Activated T-cell treated with anti-CD3 and anti-CD28 coated beads, Interleukin-2, amount 50 U/mL, for 72 hours (primary cell): ENCODE measurements at regions not wholly inside any gene's neighbourhood (a gene's known extent, or its start where the extent isn't known, plus 50 kb on each side); places are given as distances from the start of the nearest gene placed in this dataset.
"Not testable (repeated sequence)": the region's sequence is repeated elsewhere in the genome, so short reads cannot be mapped to it uniquely, and the experiment has no call there.

Experiments
- ATAC-seq, 2 donors: fragments of 150-1000 bp; cut with Tn5 transposase; replicated peaks in 1 of 2; 2 replicates each; pipeline ENCODE4 v1.10.0; 2021; ENCODE audit warnings: moderate library complexity in 2 of 2, mild to moderate bottlenecking in 1 of 2
- DNase-seq, 2 donors: peaks; one replicate each; pipeline ENCODE4 v3.0.0; 2021 to 2022; ENCODE audit warnings: mixed read lengths in 1 of 2
- H3K27ac Mint-ChIP-seq: one replicate; pipeline ENCODE4 v1.8.0; 2022; ENCODE audit warnings: mild to moderate bottlenecking, moderate library complexity, mixed read lengths
- H3K27me3 Mint-ChIP-seq: one replicate; pipeline ENCODE4 v1.8.0; 2022; ENCODE audit warnings: low read depth, mixed read lengths
- H3K36me3 Mint-ChIP-seq, 2 donors: one replicate each; pipeline ENCODE4 v1.8.0; 2022; ENCODE audit warnings: mixed read lengths in 2 of 2, mild to moderate bottlenecking in 1 of 2; ENCODE audit not compliant: insufficient read depth in 2 of 2
- H3K4me1 Mint-ChIP-seq: one replicate; pipeline ENCODE4 v1.8.0; 2022; ENCODE audit warnings: low read depth, mixed read lengths
- H3K4me3 Mint-ChIP-seq, 2 donors: one replicate each; pipeline ENCODE4 v1.8.0; 2022; ENCODE audit warnings: mild to moderate bottlenecking in 2 of 2, mixed read lengths in 2 of 2, moderate library complexity in 2 of 2
- H3K9me3 Mint-ChIP-seq, 2 donors: one replicate each; pipeline ENCODE4 v1.8.0; 2022; ENCODE audit warnings: mixed read lengths in 2 of 2

GRCh38 chr13:24563087-24563486 lies 50.5 kb upstream of the PARP4 start:
- Mint-ChIP-seq H3K27me3 (peaks cover 31% of the 10 kb centered on the region), H3K4me3 (no peak overlapping the region), H3K36me3 (no peaks in the 10 kb centered on the region), H3K9me3 (no peaks in the 10 kb centered on the region), H3K27ac (no peak overlapping the region), H3K4me1 (peaks cover 13% of the 10 kb centered on the region)
- ATAC-seq (no peak), DNase-seq (no peak)

- H3K4me1 Mint-ChIP-seq, result peaks cover 13% of the 10 kb centered on the region
- H3K4me3 Mint-ChIP-seq, H3K27ac Mint-ChIP-seq, H3K36me3 Mint-ChIP-seq, DNase-seq, H3K9me3 Mint-ChIP-seq, ATAC-seq: not testable (repeated sequence)
- peaks cover 23% of the 10 kb centered on the region for H3K27me3 Mint-ChIP-seq
Measured at GRCh38 chr13:24563971-24564370, 51.4 kb upstream of the PARP4 start.

- Mint-ChIP-seq H3K9me3 (no peaks in the 10 kb centered on the region), H3K4me1 (peaks cover 4% of the 10 kb centered on the region), H3K4me3 (no peak overlapping the region), H3K36me3 (no peaks in the 10 kb centered on the region), H3K27ac (no peak overlapping the region), H3K27me3 (peaks cover 13% of the 10 kb centered on the region)
- ATAC-seq, result no peak
- DNase-seq, result no peak
Measured at GRCh38 chr13:24564881-24565280, 52.3 kb upstream of the PARP4 start.

- H3K27me3 Mint-ChIP-seq, DNase-seq, H3K4me1 Mint-ChIP-seq, H3K27ac Mint-ChIP-seq, H3K36me3 Mint-ChIP-seq, H3K9me3 Mint-ChIP-seq, H3K4me3 Mint-ChIP-seq: not testable (repeated sequence)
- peak in 1 of 2 donors; percentile 58 for ATAC-seq
Measured at GRCh38 chr13:24567593-24567992, 55.0 kb upstream of the PARP4 start.

- Mint-ChIP-seq H3K27me3 (peaks cover 12% of the 10 kb centered on the region), H3K27ac (peak overlapping the region; percentile 19), H3K4me1 (peaks cover 15% of the 10 kb centered on the region), H3K36me3 (peaks cover 8 to 10% of the 10 kb centered on the region in 2 donors), H3K4me3 (peak overlapping the region in 1 of 2 donors; percentile 25), H3K9me3 (peaks cover 0 to 2% of the 10 kb centered on the region in 2 donors)
- DNase-seq (no peak), ATAC-seq (peak; percentile 51 to 57)
Measured at GRCh38 chr13:24574847-24575246, 62.3 kb upstream of the PARP4 start.

GRCh38 chr13:24580315-24580714 lies 67.7 kb upstream of the PARP4 start:
- not testable (repeated sequence) for DNase-seq, H3K27ac Mint-ChIP-seq, H3K9me3 Mint-ChIP-seq, H3K36me3 Mint-ChIP-seq, H3K4me3 Mint-ChIP-seq, ATAC-seq
- Mint-ChIP-seq H3K27me3 (peaks cover 12% of the 10 kb centered on the region), H3K4me1 (peaks cover 20% of the 10 kb centered on the region)

GRCh38 chr13:24581578-24581977 lies 69.0 kb upstream of the PARP4 start:
- peak in 1 of 2 donors; percentile 26 for ATAC-seq
- Mint-ChIP-seq H3K4me1 (peaks cover 16% of the 10 kb centered on the region), H3K27me3 (peaks cover 12% of the 10 kb centered on the region), H3K4me3 (peak overlapping the region in 1 of 2 donors; percentile 73)
- not testable (repeated sequence) for H3K36me3 Mint-ChIP-seq, DNase-seq, H3K27ac Mint-ChIP-seq, H3K9me3 Mint-ChIP-seq

GRCh38 chr13:24591697-24592096 lies 79.1 kb upstream of the PARP4 start:
- not testable (repeated sequence) for H3K27ac Mint-ChIP-seq, ATAC-seq, H3K9me3 Mint-ChIP-seq, H3K4me1 Mint-ChIP-seq, DNase-seq, H3K27me3 Mint-ChIP-seq, H3K4me3 Mint-ChIP-seq, H3K36me3 Mint-ChIP-seq

GRCh38 chr13:24597906-24598670 lies 82.1 kb upstream of the ATP12A start:
- DNase-seq, H3K36me3 Mint-ChIP-seq, H3K4me3 Mint-ChIP-seq, H3K9me3 Mint-ChIP-seq, H3K27ac Mint-ChIP-seq, H3K27me3 Mint-ChIP-seq, ATAC-seq: not testable (repeated sequence)
- H3K4me1 Mint-ChIP-seq, result peaks cover 50% of the 10 kb centered on the region

- H3K27ac Mint-ChIP-seq, result peak overlapping the region; percentile 91
- peaks cover 10 to 17% of the 10 kb centered on the region in 2 donors for H3K36me3 Mint-ChIP-seq
- DNase-seq, H3K9me3 Mint-ChIP-seq, H3K27me3 Mint-ChIP-seq: not testable (repeated sequence)
- peaks cover 51% of the 10 kb centered on the region for H3K4me1 Mint-ChIP-seq
- H3K4me3 Mint-ChIP-seq, result peak overlapping the region; percentile 69 to 80
- ATAC-seq, result peak; percentile 48 to 58
Measured at GRCh38 chr13:24599019-24599791, 81.0 kb upstream of the ATP12A start.

GRCh38 chr13:24605923-24606372 lies 74.3 kb upstream of the ATP12A start:
- H3K4me1 Mint-ChIP-seq, result peaks cover 26% of the 10 kb centered on the region
- ATAC-seq (peak; percentile 56 to 82), DNase-seq (peak in 1 of 2 donors; percentile 16)
- peaks cover 7 to 22% of the 10 kb centered on the region in 2 donors for H3K36me3 Mint-ChIP-seq
- H3K4me3 Mint-ChIP-seq, result no peak overlapping the region
- H3K27ac Mint-ChIP-seq, result peak overlapping the region; percentile 38
- H3K9me3 Mint-ChIP-seq, result peaks cover 0 to 4% of the 10 kb centered on the region in 2 donors
- H3K27me3 Mint-ChIP-seq, result no peaks in the 10 kb centered on the region

- peaks cover 0 to 4% of the 10 kb centered on the region in 2 donors for H3K9me3 Mint-ChIP-seq
- DNase-seq (no peak), ATAC-seq (no peak)
- H3K36me3 Mint-ChIP-seq, result peaks cover 7 to 22% of the 10 kb centered on the region in 2 donors
- H3K4me3 Mint-ChIP-seq, result no peak overlapping the region
- peaks cover 27% of the 10 kb centered on the region for H3K4me1 Mint-ChIP-seq
- no peaks in the 10 kb centered on the region for H3K27me3 Mint-ChIP-seq
- peak overlapping the region; percentile 38 for H3K27ac Mint-ChIP-seq
Measured at GRCh38 chr13:24606486-24607170, 73.6 kb upstream of the ATP12A start.

GRCh38 chr13:24610956-24611355 lies 69.3 kb upstream of the ATP12A start:
- Mint-ChIP-seq H3K36me3 (no peaks in the 10 kb centered on the region), H3K9me3 (no peaks in the 10 kb centered on the region), H3K27me3 (no peaks in the 10 kb centered on the region), H3K4me1 (peaks cover 27% of the 10 kb centered on the region), H3K27ac (peak overlapping the region; percentile 36), H3K4me3 (peak overlapping the region in 1 of 2 donors; percentile 15)
- no peak for DNase-seq
- ATAC-seq, result no peak
